Body of pancreas (tissue), 4 donors: ENCODE measurements at regions not wholly inside any gene's neighbourhood (a gene's known extent, or its start where the extent isn't known, plus 50 kb on each side); places are given as distances from the start of the nearest gene placed in this dataset.

Experiments used
- ATAC-seq: fragments of 150-250 bp; one replicate; pipeline ENCODE4 v1.9.1; 2016
- DNase-seq, 4 donors: peaks; one replicate each; pipeline ENCODE4 v3.0.0-alpha.2; 2019
- H3K27ac ChIP-seq, 4 donors: fragments of 200-600 bp; sonication (generic); 1 replicate in 3 of 4; 2 replicates in 1 of 4; pipeline versions ENCODE4 v1.5.1 to v1.6.1; 2016 to 2019; ENCODE audit warnings: mild to moderate bottlenecking in 1 of 4, mixed read lengths in 1 of 4, moderate library complexity in 1 of 4
- H3K27me3 ChIP-seq, 2 donors: fragments of 200-600 bp; sonication (generic); one replicate each; pipeline ENCODE4 v1.6.0; 2016; ENCODE audit warnings: mild to moderate bottlenecking in 1 of 2
- H3K36me3 ChIP-seq, 2 donors: fragments of 200-600 bp; sonication (generic); replicated peaks in 1 of 2; 2 replicates each; pipeline ENCODE4 v1.5.1; 2016; ENCODE audit warnings: low read depth in 2 of 2; ENCODE audit not compliant: insufficient read depth in 1 of 2
- H3K4me1 ChIP-seq: fragments of 200-600 bp; sonication (generic); one replicate; pipeline ENCODE4 v1.6.0; 2016
- H3K4me3 ChIP-seq, 2 donors: fragments of 200-600 bp; sonication (generic); 1 replicate in 1 of 2; 2 replicates in 1 of 2; pipeline ENCODE4 v1.5.1; 2016 to 2019
- H3K9me3 ChIP-seq, 3 donors: fragments of 200-600 bp; sonication (generic); 1 replicate in 2 of 3; 2 replicates in 1 of 3; pipeline ENCODE4 v1.5.1; 2016
- CTCF ChIP-seq, 7 experiments: fragments of 450-650 bp in 4 of 7; fragments of 200-600 bp in 3 of 7; sonication (generic) in 3 of 7; IDR thresholded peaks; one replicate each; pipeline ENCODE4 v1.5.1; 2016 to 2019; ENCODE audit warnings: antibody characterized with exemption in 7 of 7
- POLR2A ChIP-seq, 3 donors: fragments of 450-650 bp; IDR thresholded peaks; one replicate each; pipeline ENCODE4 v1.6.1; 2016; ENCODE audit warnings: antibody characterized with exemption in 3 of 3, mild to moderate bottlenecking in 2 of 3
- WGBS, 2 donors: methylation state at CpG; one replicate each; pipeline ENCODE4 v1.1.5; 2017; 5-methylcytosine and 5-hydroxymethylcytosine counted together
- intact Hi-C: fragments of 100-400 bp; cut with DNase I; formaldehyde crosslinking; loops from one replicate; pipeline ENCODE4 v1.15.1; 2023

- Histone ChIP-seq H3K4me1 (no peaks in the 10 kb centered on the region), H3K4me3 (no peak overlapping the region), H3K27ac (no peak overlapping the region), H3K9me3 (no peaks in the 10 kb centered on the region), H3K36me3 (no peaks in the 10 kb centered on the region), H3K27me3 (no peaks in the 10 kb centered on the region)
- TF ChIP-seq POLR2A (IDR thresholded peaks at IDR 0.05), result no peak
- intact Hi-C loops, result no loop called here
- ATAC-seq (no peak), DNase-seq (no peak)
Observed at GRCh38 chr5:119876522-119876921, 247.2 kb downstream of the FAM170A start.

- Histone ChIP-seq H3K27ac (no peak overlapping the region), H3K4me3 (no peak overlapping the region), H3K27me3 (no peaks in the 10 kb centered on the region), H3K4me1 (no peaks in the 10 kb centered on the region), H3K36me3 (no peaks in the 10 kb centered on the region), H3K9me3 (no peaks in the 10 kb centered on the region)
- TF ChIP-seq CTCF (IDR thresholded peaks at IDR 0.05) (no peak), POLR2A (IDR thresholded peaks at IDR 0.05) (no peak)
- ATAC-seq, result no peak
- WGBS, 2 donors, result 50 to 71% methylated on average over 2 of the region's 2 CpGs
- intact Hi-C loops, result no loop called here
- no peak for DNase-seq
Observed at GRCh38 chr5:119878712-119879111, 249.4 kb downstream of the FAM170A start.

GRCh38 chr5:119879446-119879845, 250.1 kb downstream of the FAM170A start:
- Histone ChIP-seq H3K27me3 (no peaks in the 10 kb centered on the region), H3K4me1 (no peaks in the 10 kb centered on the region), H3K36me3 (no peaks in the 10 kb centered on the region), H3K4me3 (no peak overlapping the region), H3K27ac (no peak overlapping the region), H3K9me3 (no peaks in the 10 kb centered on the region)
- TF ChIP-seq POLR2A (IDR thresholded peaks at IDR 0.05) (no peak), CTCF (IDR thresholded peaks at IDR 0.05) (no peak)
- intact Hi-C loops, result no loop called here
- 59 to 65% methylated on average over 2 of the region's 2 CpGs for WGBS, 2 donors
- ATAC-seq (no peak), DNase-seq (no peak)

GRCh38 chr5:119895066-119895465, 265.7 kb downstream of the FAM170A start:
- Histone ChIP-seq H3K4me3 (no peak overlapping the region), H3K4me1 (no peaks in the 10 kb centered on the region), H3K27me3 (no peaks in the 10 kb centered on the region), H3K9me3 (no peaks in the 10 kb centered on the region), H3K36me3 (no peaks in the 10 kb centered on the region), H3K27ac (no peak overlapping the region)
- TF ChIP-seq POLR2A (IDR thresholded peaks at IDR 0.05), result no peak
- TF ChIP-seq CTCF (IDR thresholded peaks at IDR 0.05), result no peak
- intact Hi-C loops, result no loop called here
- no peak for DNase-seq
- WGBS, 2 donors, result 48 to 84% methylated on average over 2 of the region's 2 CpGs
- ATAC-seq, result no peak

GRCh38 chr5:119896826-119897536, 267.6 kb downstream of the FAM170A start:
- intact Hi-C loops, result no loop called here
- H3K27me3 ChIP-seq, result no peaks in the 10 kb centered on the region
- no peak for DNase-seq
- WGBS, 2 donors, result 42 to 48% methylated on average over 2 of the region's 2 CpGs
- TF ChIP-seq CTCF (IDR thresholded peaks at IDR 0.05), result no peak
- TF ChIP-seq POLR2A (IDR thresholded peaks at IDR 0.05), result no peak
- ATAC-seq, result no peak
- H3K9me3 ChIP-seq, result no peaks in the 10 kb centered on the region
- H3K4me3 ChIP-seq, result no peak overlapping the region
- no peak overlapping the region for H3K27ac ChIP-seq
- no peaks in the 10 kb centered on the region for H3K36me3 ChIP-seq
- H3K4me1 ChIP-seq, result no peaks in the 10 kb centered on the region
